ENCODE measurements at regions not wholly inside any gene's neighbourhood (a gene's known extent, or its start where the extent isn't known, plus 50 kb on each side); places are given as distances from the start of the nearest gene placed in this dataset.

GRCh38 chr7:96833676-96834453, 124.2 kb upstream of the SEM1 start:
- Histone ChIP-seq H3K27ac (ENCODE audit: low read depth, low read length, poor library complexity, severe bottlenecking) (no peak overlapping the region), H3K4me1 (ENCODE audit: insufficient read depth, low read length, poor library complexity, severe bottlenecking) (no peaks in the 10 kb centered on the region), H3K4me3 (ENCODE audit: low read depth, low read length, poor library complexity, severe bottlenecking) (no peak overlapping the region), H3K36me3 (ENCODE audit: insufficient read depth, low read length, poor library complexity, severe bottlenecking) (no peaks in the 10 kb centered on the region), H3K27me3 (replicated peaks; ENCODE audit: insufficient read depth, low read depth, low read length, poor library complexity) (no peaks in the 10 kb centered on the region), H3K9me3 (ENCODE audit: low read depth, low read length, poor library complexity, severe bottlenecking) (no peaks in the 10 kb centered on the region)
- no peak for DNase-seq (ENCODE audit: low spot score)
- TF ChIP-seq CTCF (conservative IDR thresholded peaks at IDR 0.05; ENCODE audit: low read depth, low read length) (no peak), EZH2 (IDR thresholded peaks at IDR 0.05; ENCODE audit: borderline replicate concordance, low read depth, low read length, poor library complexity, severe bottlenecking) (no peak)
- intact Hi-C loops (cut with micrococcal nuclease; ENCODE audit: unreplicated experiment) = no loop called here
- ChIA-PET POLR2A (ENCODE audit: low non-redundant PET) (no interaction called here), CTCF (no interaction called here)
- BruUV-seq (replicated peaks) = no TSS peak

GRCh38 chr7:96836456-96836855, 126.8 kb upstream of the SEM1 start:
- BruUV-seq (replicated peaks) = no TSS peak
- H3K27ac ChIP-seq (ENCODE audit: low read depth, low read length, poor library complexity, severe bottlenecking) = no peak overlapping the region
- CTCF ChIA-PET = no interaction called here
- TF ChIP-seq EZH2 (IDR thresholded peaks at IDR 0.05; ENCODE audit: borderline replicate concordance, low read depth, low read length, poor library complexity, severe bottlenecking) = no peak
- no peak for TF ChIP-seq CTCF (conservative IDR thresholded peaks at IDR 0.05; ENCODE audit: low read depth, low read length)
- POLR2A ChIA-PET (ENCODE audit: low non-redundant PET) = no interaction called here
- intact Hi-C loops (cut with micrococcal nuclease; ENCODE audit: unreplicated experiment) = no loop called here
- no peaks in the 10 kb centered on the region for H3K9me3 ChIP-seq (ENCODE audit: low read depth, low read length, poor library complexity, severe bottlenecking)
- H3K27me3 ChIP-seq (replicated peaks; ENCODE audit: insufficient read depth, low read depth, low read length, poor library complexity) = no peaks in the 10 kb centered on the region
- no peak overlapping the region for H3K4me3 ChIP-seq (ENCODE audit: low read depth, low read length, poor library complexity, severe bottlenecking)
- H3K36me3 ChIP-seq (ENCODE audit: insufficient read depth, low read length, poor library complexity, severe bottlenecking) = no peaks in the 10 kb centered on the region
- H3K4me1 ChIP-seq (ENCODE audit: insufficient read depth, low read length, poor library complexity, severe bottlenecking) = no peaks in the 10 kb centered on the region
- no peak for DNase-seq (ENCODE audit: low spot score)

GRCh38 chr7:96837593-96837992, 127.9 kb upstream of the SEM1 start:
- TF ChIP-seq CTCF (conservative IDR thresholded peaks at IDR 0.05; ENCODE audit: low read depth, low read length) = no peak
- no peak for TF ChIP-seq EZH2 (IDR thresholded peaks at IDR 0.05; ENCODE audit: borderline replicate concordance, low read depth, low read length, poor library complexity, severe bottlenecking)
- Histone ChIP-seq H3K27ac (ENCODE audit: low read depth, low read length, poor library complexity, severe bottlenecking) (no peak overlapping the region), H3K4me1 (ENCODE audit: insufficient read depth, low read length, poor library complexity, severe bottlenecking) (no peaks in the 10 kb centered on the region), H3K4me3 (ENCODE audit: low read depth, low read length, poor library complexity, severe bottlenecking) (no peak overlapping the region), H3K9me3 (ENCODE audit: low read depth, low read length, poor library complexity, severe bottlenecking) (no peaks in the 10 kb centered on the region), H3K36me3 (ENCODE audit: insufficient read depth, low read length, poor library complexity, severe bottlenecking) (no peaks in the 10 kb centered on the region), H3K27me3 (replicated peaks; ENCODE audit: insufficient read depth, low read depth, low read length, poor library complexity) (no peaks in the 10 kb centered on the region)
- POLR2A ChIA-PET (ENCODE audit: low non-redundant PET) = no interaction called here
- DNase-seq (ENCODE audit: low spot score) = no peak
- intact Hi-C loops (cut with micrococcal nuclease; ENCODE audit: unreplicated experiment) = no loop called here
- no TSS peak for BruUV-seq (replicated peaks)
- CTCF ChIA-PET = no interaction called here
